GM18873 (cell line): ENCODE measurements at regions not wholly inside any gene's neighbourhood (a gene's known extent, or its start where the extent isn't known, plus 50 kb on each side); places are given as distances from the start of the nearest gene placed in this dataset.
"Not testable (repeated sequence)": the region's sequence is repeated elsewhere in the genome, so short reads cannot be mapped to it uniquely, and the experiment has no call there.

Experiments
- ATAC-seq: cut with Tn5 transposase; IDR thresholded peaks from one replicate; pipeline ENCODE4 v1.9.1; 2021; ENCODE audit warnings: mild to moderate bottlenecking, moderate library complexity, moderate number of reproducible peaks; ENCODE audit not compliant: unreplicated experiment, low FRiP score

GRCh38 chr2:173539615-173540014 lies 184.9 kb downstream of the CDCA7 start:
- no peak for ATAC-seq

GRCh38 chr2:173544641-173545363 lies 190.1 kb downstream of the CDCA7 start:
- no peak for ATAC-seq

DNA sequence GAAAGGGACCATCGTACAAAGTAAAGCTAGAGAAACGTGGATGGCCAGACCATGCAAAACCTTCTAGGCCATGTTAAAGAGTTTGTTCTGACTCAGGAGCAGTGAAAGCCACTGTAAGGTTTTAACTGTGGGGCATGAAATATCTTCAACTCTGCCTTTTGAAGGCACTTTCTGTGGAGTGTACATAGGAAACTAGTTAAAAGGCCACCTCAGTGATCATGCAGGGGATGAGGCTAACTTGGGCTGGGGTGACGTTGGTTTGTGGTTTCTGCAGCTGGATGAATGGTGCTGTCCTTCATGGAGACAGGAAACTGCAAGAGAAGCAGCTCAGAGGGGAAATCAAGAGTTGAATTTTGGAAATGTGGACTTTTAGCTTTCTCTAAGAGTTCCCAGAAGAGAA lies 190.7 kb downstream of the CDCA7 start:
- ATAC-seq = no peak

DNA sequence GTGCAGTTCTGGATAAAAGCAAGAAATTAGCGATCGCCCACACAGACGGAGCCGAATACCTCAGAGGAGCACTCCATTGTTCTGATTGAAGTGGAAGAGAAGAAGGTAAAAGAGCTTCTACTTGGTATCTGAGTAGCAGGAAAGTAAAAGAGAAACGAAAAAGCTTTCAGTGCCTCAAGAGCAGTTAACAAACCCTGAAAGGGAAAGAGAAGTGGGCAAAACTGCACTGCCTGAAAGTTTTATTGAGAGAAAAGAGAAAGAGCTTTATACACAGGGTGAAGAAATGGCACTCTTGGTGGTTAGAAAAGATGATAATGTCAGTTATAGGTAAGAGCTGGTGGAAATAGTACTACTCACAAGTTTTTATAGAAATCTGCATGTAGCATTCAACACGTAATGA lies 192.8 kb downstream of the CDCA7 start:
- ATAC-seq = no peak

GRCh38 chr2:173550143-173550542 lies 195.5 kb downstream of the CDCA7 start:
- ATAC-seq = no peak

- ATAC-seq = no peak
Measured at GRCh38 chr2:173552531-173552930, 197.9 kb downstream of the CDCA7 start.

- no peak for ATAC-seq
Measured at GRCh38 chr2:173553593-173553992, 198.9 kb downstream of the CDCA7 start.

GRCh38 chr2:173555833-173556232 lies 201.2 kb downstream of the CDCA7 start:
- no peak for ATAC-seq

GRCh38 chr2:173556816-173557215 lies 202.1 kb downstream of the CDCA7 start:
- no peak for ATAC-seq

DNA sequence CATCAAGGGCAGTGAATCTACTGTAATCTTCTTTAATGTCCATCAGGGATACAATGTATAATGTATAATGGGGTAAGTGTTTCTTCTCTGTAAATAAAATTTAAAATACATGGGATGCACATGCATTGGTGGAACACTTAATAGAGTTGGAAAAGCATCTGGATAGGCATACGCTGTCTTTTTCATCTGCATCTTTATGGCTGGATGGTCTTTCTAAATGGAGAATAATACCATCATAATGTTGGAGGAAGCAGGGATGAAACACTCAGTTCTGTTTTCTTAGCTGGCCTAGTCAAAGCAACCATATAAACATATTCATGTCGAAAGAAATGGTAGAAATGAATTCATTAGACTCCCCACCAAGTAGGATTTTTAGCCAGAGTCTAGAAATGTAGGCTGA lies 202.8 kb downstream of the CDCA7 start:
- no peak for ATAC-seq

DNA sequence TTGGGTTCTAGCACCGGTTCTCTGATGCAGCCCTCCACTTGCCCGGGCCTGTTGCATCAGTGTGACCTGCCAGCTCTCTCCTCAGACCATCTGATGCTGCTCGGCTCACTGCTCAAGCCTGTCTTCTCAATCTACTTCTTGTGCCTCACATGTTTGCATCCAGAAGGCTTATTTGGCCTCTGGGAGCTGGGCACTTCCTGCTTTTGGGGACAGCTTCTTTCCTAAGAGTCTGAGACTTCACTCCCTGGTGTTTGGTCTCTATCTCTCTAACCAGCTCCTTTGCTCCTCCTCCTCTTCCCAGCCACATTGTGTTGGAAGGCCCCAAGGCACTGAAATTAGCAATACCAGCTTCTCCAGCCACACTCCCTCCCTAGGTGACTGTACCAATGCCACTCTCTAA lies 212.8 kb downstream of the CDCA7 start:
- ATAC-seq = no peak

DNA sequence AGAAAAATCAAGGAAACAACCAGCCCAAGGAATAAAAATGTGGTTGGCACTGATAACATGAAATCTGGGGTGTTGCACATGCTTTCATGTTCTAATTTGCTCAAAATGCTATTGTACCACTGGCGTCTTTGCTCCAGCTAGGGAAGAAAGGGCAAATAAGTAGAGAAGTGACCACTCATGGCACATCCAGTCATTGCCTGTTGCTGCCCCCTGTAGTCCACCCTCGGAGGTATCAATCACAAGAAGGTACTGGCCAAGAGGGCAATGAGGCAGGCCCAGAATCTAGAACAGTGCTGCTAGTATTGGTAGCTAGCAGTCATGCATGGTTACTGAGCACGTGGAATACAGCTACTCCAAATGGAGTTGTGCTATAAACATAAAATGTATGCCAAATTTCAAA lies 213.4 kb downstream of the CDCA7 start:
- ATAC-seq = no peak

GRCh38 chr2:173571021-173571821 lies 216.5 kb downstream of the CDCA7 start:
- no peak for ATAC-seq

- ATAC-seq = no peak
Measured at GRCh38 chr2:173571887-173572680, 217.4 kb downstream of the CDCA7 start.

DNA sequence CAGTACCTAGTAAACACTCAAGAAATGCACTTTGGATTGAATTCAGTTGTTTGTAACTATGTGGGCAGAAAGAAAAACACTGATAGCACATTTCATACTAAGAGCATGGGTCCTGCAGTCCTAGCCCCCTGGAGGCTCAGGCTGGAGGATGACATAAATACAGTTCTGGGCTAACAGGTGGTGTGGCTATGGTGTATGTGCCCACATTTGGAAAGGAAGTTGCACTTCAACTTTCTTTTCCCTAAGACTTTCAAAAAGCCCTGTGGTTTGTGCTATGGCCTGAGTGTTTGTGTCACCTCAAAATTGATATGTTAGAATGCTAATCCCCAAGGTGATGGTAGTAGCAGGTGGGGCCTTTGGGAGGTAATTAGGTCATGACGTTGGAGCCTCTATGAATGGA lies 218.2 kb downstream of the CDCA7 start:
- ATAC-seq = no peak

- not testable (repeated sequence) for ATAC-seq
Measured at GRCh38 chr2:173573782-173574181, 219.1 kb downstream of the CDCA7 start.

- ATAC-seq = no peak
Measured at GRCh38 chr2:173574324-173575112, 219.8 kb downstream of the CDCA7 start.

GRCh38 chr2:173578404-173579107 lies 223.9 kb downstream of the CDCA7 start:
- no peak for ATAC-seq

- ATAC-seq = no peak
Measured at GRCh38 chr2:173580351-173580750, 225.7 kb downstream of the CDCA7 start.

DNA sequence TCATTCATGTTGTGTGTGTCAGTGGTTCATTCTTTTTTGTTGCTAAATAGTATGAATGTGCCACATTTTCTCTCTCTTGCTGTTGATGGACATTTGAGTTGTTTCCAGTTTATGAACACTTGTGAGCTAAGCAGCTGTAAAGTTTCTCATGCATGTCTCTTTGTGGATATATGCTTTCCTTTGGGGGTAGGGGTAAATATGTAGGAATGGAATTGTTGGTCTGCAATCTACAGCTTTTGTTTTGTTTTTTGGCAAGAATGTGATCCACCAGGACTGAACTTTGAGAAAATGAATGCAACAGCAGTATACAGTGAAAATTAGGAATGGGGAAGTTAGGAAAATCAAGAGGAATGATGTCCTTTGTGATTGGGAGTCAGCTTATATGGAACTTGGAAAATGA lies 226.3 kb downstream of the CDCA7 start:
- no peak for ATAC-seq
